Activated CD4-positive, alpha-beta T cell treated with anti-CD3 and anti-CD28 coated beads, Interleukin-2, amount 10 ng/mL, durations not matched to agents 24 days and 14 days (primary cell): ENCODE measurements at regions not wholly inside any gene's neighbourhood (a gene's known extent, or its start where the extent isn't known, plus 50 kb on each side); places are given as distances from the start of the nearest gene placed in this dataset.
A peak's percentile ranks its signal among the peaks of the same experiment; 100 is the strongest.

ENCODE experiments used
- DNase-seq: peaks from one replicate; pipeline ENCODE4 v3.0.0; 2022
- H3K27ac Mint-ChIP-seq: one replicate; pipeline ENCODE4 v1.8.0; 2022; ENCODE audit warnings: mild to moderate bottlenecking, mixed read lengths
- H3K27me3 Mint-ChIP-seq: one replicate; pipeline ENCODE4 v1.8.0; 2022; ENCODE audit warnings: mixed read lengths
- H3K36me3 Mint-ChIP-seq: one replicate; pipeline ENCODE4 v1.8.0; 2022; ENCODE audit warnings: low read depth, mild to moderate bottlenecking, mixed read lengths
- H3K4me1 Mint-ChIP-seq: one replicate; pipeline ENCODE4 v1.8.0; 2021; ENCODE audit warnings: mixed read lengths
- H3K4me3 Mint-ChIP-seq: one replicate; pipeline ENCODE4 v1.8.0; 2022; ENCODE audit warnings: mild to moderate bottlenecking, moderate library complexity, mixed read lengths
- H3K9me3 Mint-ChIP-seq: one replicate; pipeline ENCODE4 v1.8.0; 2021; ENCODE audit warnings: mixed read lengths
- intact Hi-C: fragments of 100-400 bp; cut with micrococcal nuclease; formaldehyde crosslinking; loops from one replicate; pipeline ENCODE4 v1.15.1; 2023

DNA sequence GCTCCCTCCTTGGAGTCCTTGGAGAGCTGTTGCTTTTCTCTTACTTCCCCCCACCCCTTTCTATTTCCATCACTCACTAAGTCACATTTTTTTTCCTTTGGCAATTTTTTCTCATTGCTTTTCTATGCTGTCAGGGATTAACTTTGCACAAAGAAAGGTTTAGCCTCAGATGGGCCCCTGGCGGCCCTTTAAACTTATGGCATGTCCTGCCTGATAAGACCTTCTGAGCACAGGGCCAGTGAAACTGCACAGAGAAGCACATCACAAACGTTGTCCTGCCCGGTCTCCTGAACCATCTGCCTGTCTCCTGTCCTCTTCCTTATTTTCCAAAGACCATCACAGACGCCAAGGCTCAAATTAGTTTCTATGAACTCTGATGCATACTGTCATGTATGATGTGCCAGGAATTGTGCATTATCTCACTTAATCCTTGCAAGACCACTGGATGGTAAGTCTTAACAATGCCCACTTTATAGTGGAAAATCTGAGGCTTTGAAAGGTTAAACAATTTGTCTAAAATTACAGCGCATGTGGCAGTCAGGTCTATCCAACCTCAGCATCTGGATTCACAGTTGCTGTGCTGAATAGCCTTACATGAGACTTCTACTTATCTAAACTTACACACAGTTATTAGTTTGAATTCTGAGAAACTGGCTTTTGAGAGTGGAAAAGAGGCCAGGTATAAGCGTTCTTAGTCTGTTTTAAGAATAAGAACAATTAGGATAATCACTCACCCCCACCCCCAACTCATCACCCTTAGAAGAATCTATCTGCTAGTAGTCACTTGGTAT, 648.1 kb downstream of the NTRK3 start:
- H3K36me3 Mint-ChIP-seq, result no peaks in the 10 kb centered on the region
- H3K27ac Mint-ChIP-seq, result no peak overlapping the region
- H3K9me3 Mint-ChIP-seq, result no peaks in the 10 kb centered on the region
- H3K27me3 Mint-ChIP-seq, result no peaks in the 10 kb centered on the region
- DNase-seq, result no peak
- no peak overlapping the region for H3K4me3 Mint-ChIP-seq
- intact Hi-C loops, result loop anchor here (10.0 kb wide), 1 partner anchor 1374 kb away; no protein-coding TSS in a partner anchor
- no peaks in the 10 kb centered on the region for H3K4me1 Mint-ChIP-seq

DNA sequence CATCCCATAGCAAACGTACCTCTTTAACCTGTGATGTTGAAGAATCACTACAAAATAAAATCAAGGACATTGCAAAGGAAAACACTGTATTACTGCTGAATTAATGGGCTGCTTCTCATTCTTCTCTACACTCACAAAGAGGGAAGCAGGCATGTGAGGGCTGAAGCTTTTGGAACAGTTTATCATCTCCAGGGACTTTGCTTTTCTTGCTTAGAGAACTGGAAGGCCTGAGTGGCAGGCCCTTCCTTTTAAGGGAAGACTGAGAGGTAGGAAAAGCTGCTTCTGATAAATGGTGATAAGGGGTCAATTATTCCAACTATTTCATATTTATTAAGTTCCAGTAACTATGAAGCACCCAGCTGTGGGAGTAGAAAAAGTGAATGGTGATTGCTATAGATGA, 649.6 kb downstream of the NTRK3 start:
- Mint-ChIP-seq H3K27me3 (peaks cover 2% of the 10 kb centered on the region), H3K9me3 (no peaks in the 10 kb centered on the region), H3K4me3 (no peak overlapping the region), H3K27ac (no peak overlapping the region), H3K4me1 (no peaks in the 10 kb centered on the region), H3K36me3 (no peaks in the 10 kb centered on the region)
- intact Hi-C loops, result loop anchor here (10.0 kb wide), 1 partner anchor 1372 kb away; no protein-coding TSS in a partner anchor
- no peak for DNase-seq

DNA sequence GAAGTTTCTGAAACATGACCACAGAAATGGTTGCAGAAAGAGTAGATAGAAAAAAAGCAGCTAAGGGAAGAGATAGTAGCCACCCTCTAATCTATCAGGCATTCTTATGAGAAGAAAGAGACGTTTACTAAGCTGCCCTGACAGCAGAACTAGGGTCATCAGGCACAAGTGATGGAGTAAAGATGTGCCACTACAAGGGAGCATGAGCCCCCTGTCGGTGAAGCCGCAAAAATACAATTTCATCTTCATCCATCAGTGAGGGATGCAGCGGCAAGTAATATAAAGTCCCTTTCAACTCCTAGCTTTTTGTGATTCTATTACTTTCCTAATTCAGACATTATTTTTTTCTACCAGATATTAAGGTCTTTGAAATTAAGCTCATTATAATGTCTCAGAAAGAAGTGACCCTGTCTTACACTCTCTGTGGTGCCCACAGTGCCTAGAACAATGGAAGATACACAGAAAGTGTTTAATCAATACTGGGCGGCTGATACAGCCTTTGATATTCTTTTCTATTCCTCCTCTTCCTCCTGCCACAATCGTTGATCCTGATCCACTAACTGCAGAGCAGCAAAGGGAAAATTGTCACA, 651.6 kb downstream of the NTRK3 start:
- Mint-ChIP-seq H3K4me1 (no peaks in the 10 kb centered on the region), H3K27me3 (peaks cover 7% of the 10 kb centered on the region), H3K4me3 (no peak overlapping the region), H3K9me3 (no peaks in the 10 kb centered on the region), H3K36me3 (no peaks in the 10 kb centered on the region), H3K27ac (no peak overlapping the region)
- intact Hi-C loops, result loop anchor here (2.0 to 10.0 kb wide), 2 partner anchors 980 to 1370 kb away; no protein-coding TSS in a partner anchor
- DNase-seq, result peak; percentile 70

DNA sequence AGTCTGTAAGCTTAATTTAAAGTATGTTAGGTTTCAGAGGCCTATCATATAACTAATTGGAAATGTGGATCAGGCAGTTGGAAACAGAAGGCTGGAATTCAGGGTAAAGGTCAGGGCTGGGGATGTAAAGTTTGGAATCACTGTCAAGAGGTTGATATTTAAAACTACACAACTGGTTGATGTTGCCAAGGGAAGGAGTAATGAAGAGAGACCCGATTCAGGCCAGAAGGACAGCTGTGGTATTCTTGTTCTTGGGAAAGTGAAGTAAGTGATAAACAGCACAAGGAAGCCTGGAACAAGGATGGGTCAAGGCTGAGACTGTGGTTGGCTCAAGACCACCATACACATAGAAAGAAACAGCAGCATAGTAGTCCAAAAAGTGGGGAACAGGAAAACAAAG, 654.2 kb downstream of the NTRK3 start:
- intact Hi-C loops, result loop anchor here (10.0 kb wide), 1 partner anchor 1368 kb away; no protein-coding TSS in a partner anchor
- Mint-ChIP-seq H3K36me3 (no peaks in the 10 kb centered on the region), H3K27ac (no peak overlapping the region), H3K4me3 (no peak overlapping the region), H3K9me3 (no peaks in the 10 kb centered on the region), H3K4me1 (peaks cover 6% of the 10 kb centered on the region), H3K27me3 (peaks cover 7% of the 10 kb centered on the region)
- no peak for DNase-seq

DNA sequence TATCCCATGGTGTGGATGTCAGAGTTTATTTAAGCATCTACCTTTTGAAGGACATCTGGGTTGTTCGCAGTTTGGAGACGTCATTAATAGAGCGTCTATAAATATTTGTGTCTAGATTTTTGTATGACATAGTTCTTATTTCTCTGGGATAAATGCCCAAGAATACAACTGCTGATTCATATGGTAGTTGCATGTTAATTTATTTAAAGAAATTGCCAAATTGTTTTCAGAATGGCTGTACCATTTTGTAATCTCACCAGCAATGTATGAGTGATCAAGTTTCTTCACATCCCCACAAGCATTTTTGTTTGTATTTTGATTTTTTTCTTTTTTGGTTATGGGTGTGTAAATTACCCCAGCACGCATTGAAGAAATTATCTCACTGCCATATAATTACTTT, 656.9 kb downstream of the NTRK3 start:
- peaks cover 7% of the 10 kb centered on the region for H3K27me3 Mint-ChIP-seq
- no peaks in the 10 kb centered on the region for H3K36me3 Mint-ChIP-seq
- H3K27ac Mint-ChIP-seq, result no peak overlapping the region
- peaks cover 16% of the 10 kb centered on the region for H3K4me1 Mint-ChIP-seq
- intact Hi-C loops, result loop anchor here (10.0 kb wide), 1 partner anchor 1365 kb away; no protein-coding TSS in a partner anchor
- H3K4me3 Mint-ChIP-seq, result no peak overlapping the region
- no peak for DNase-seq
- no peaks in the 10 kb centered on the region for H3K9me3 Mint-ChIP-seq

DNA sequence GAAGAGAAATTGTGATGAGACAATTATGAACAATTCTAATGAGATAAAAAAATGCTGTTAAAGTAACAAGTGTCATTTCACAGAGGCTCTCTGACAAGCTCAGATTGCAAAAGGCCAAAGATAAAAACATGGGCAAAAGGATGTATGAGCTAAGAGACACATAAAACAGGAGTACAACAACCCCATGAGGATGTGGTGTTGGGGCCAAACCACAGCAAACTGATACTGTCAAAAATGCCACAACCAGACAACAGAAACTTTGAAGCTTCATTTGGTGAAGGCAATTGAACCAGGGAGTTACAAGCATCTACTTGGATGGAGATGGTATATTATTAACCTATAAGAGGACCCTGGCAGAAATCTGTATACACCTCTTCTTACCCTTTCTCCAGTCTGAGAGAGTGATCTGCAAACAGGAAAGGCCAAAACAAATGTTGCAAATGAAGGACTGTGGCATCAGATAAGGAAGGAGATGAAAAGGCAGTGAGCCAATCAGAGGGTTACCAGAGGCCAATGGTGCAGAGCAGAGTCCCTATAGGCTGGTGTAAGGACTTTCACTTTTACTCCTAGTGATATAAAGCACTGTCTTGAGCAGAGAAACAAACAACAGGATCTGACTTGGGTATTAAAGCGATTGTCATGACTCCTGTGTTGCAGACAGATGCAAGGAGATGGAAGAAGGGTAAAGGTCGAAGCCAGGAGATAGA, 659.0 kb downstream of the NTRK3 start:
- Mint-ChIP-seq H3K9me3 (peaks cover 4% of the 10 kb centered on the region), H3K36me3 (no peaks in the 10 kb centered on the region), H3K4me1 (peaks cover 17% of the 10 kb centered on the region), H3K27me3 (peaks cover 7% of the 10 kb centered on the region), H3K27ac (peak overlapping the region; percentile 71), H3K4me3 (peak overlapping the region; percentile 24)
- peak; percentile 84 for DNase-seq
- intact Hi-C loops, result no loop called here

DNA sequence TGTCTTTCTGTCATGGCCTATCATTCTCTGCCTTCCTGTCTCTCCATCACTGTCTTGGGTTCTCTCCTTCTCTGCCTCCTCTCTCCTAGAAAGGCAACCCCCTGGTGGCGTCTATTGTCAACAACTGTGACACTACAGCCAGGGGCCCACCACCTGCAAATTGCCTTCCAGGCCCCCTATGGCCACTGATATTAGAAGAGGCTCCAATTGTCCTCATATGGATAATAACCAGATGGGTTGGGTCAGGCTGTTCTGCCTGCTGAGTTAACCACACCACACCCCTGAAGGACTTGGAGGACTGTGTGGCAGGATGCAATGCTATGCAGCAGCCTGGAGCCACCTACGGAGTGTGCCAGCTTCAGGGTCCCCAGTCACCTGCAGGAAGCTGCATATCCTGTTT, 665.0 kb downstream of the NTRK3 start:
- H3K36me3 Mint-ChIP-seq, result no peaks in the 10 kb centered on the region
- no peak overlapping the region for H3K4me3 Mint-ChIP-seq
- DNase-seq, result no peak
- no peaks in the 10 kb centered on the region for H3K27me3 Mint-ChIP-seq
- H3K27ac Mint-ChIP-seq, result no peak overlapping the region
- H3K4me1 Mint-ChIP-seq, result peaks cover 6% of the 10 kb centered on the region
- peaks cover 4% of the 10 kb centered on the region for H3K9me3 Mint-ChIP-seq
- intact Hi-C loops, result no loop called here

DNA sequence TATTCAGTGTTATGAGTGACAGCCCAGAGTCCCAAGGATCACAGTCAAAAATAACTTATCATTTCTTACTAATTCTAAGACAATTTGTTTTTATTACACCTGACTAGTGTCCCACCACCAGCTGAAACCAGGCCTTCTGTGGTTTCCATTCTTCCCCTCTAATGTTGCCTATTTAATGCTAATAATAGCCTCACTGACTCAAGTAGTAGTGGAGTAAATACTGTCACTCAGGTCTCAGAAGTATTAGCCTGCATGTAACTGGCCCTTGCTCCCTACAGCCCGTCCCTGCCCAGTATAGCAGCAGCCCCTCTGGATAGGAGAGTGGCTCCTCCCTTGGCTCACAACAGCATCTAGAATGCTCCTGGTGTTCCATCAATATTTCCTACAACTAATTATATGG, 665.5 kb downstream of the NTRK3 start:
- Mint-ChIP-seq H3K27me3 (no peaks in the 10 kb centered on the region), H3K36me3 (no peaks in the 10 kb centered on the region), H3K9me3 (peaks cover 4% of the 10 kb centered on the region), H3K27ac (no peak overlapping the region), H3K4me3 (no peak overlapping the region), H3K4me1 (peaks cover 6% of the 10 kb centered on the region)
- intact Hi-C loops, result no loop called here
- no peak for DNase-seq

DNA sequence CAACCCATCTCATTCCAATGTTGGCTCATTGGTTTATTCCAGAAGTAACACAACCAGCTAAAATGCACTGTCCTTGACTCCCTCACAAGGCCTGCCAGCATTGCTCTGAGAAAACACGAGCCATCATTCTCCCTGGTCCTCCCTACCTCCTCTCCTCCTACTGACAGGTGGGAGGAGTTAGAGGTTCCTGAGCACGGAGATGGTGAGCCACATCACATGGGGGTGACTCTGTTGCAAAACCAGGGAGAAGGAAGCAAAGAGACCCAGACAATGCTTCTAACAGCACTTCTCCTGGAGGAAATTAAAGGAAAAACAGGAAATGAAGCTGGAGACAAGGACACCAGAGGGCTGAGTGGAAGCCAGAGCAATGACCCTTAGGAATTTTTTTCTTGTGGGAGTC, 667.4 kb downstream of the NTRK3 start:
- Mint-ChIP-seq H3K9me3 (peaks cover 4% of the 10 kb centered on the region), H3K4me3 (no peak overlapping the region), H3K4me1 (no peaks in the 10 kb centered on the region), H3K36me3 (no peaks in the 10 kb centered on the region), H3K27me3 (no peaks in the 10 kb centered on the region), H3K27ac (no peak overlapping the region)
- intact Hi-C loops, result no loop called here
- no peak for DNase-seq

DNA sequence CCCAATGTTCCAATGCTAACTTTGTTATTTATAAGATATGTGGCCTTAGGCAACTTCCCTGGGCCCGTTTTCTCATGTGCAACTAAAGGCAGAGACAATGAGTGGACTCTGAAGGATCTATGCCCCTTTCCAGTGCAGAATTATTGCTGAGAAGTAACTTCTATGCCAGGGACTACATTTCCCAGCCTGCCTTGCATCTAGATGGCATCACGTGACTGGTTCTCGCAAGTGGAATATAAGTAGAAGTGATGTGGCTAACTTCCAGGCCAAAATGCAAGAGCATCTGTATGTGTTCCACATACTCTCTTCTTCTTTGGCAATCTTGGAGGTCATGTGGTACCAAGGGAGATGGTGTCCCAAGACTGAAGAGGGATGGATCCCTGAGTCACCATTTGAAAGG, 674.4 kb downstream of the NTRK3 start:
- intact Hi-C loops, result no loop called here
- Mint-ChIP-seq H3K9me3 (no peaks in the 10 kb centered on the region), H3K4me3 (no peak overlapping the region), H3K27me3 (no peaks in the 10 kb centered on the region), H3K4me1 (no peaks in the 10 kb centered on the region), H3K36me3 (no peaks in the 10 kb centered on the region), H3K27ac (no peak overlapping the region)
- no peak for DNase-seq

DNA sequence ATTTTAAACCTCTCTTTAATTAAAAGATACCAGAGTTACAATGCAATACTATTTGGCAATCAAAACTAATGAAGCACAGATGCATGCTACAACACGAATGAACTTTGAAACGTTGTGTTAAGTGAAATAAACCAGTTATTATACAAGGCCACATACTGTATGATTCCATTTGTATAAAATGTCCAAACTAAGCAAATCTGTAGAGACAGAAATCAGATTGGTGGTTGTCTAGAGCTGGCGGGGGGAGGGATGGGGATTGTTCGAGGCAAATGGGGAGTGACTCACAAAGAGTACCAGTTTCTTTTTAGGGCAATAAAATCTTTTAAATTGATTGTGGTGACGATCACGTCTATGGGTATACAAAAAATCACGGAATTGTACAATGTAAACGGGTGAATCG, 677.0 kb downstream of the NTRK3 start:
- DNase-seq, result no peak
- Mint-ChIP-seq H3K36me3 (no peaks in the 10 kb centered on the region), H3K4me3 (no peak overlapping the region), H3K27ac (no peak overlapping the region), H3K27me3 (no peaks in the 10 kb centered on the region), H3K4me1 (no peaks in the 10 kb centered on the region), H3K9me3 (no peaks in the 10 kb centered on the region)
- intact Hi-C loops, result no loop called here

DNA sequence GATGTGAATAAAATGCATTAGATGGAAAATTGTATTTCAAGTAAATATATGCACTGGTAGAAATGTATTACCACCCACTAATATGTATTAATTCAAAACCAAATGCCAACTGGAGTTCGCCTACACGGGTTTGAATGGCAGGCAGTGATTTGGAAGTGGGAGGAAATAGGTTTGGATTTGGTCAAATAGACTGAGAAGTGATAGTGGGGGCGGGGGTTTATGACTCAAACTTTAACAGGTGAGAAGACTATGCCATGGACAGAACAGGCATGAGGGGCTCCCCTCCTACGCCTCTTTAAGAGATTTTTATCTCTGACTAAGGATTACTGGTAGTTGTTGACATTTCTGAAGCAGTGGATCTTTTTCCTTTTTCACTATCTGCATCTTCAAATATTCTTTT, 677.8 kb downstream of the NTRK3 start:
- no peaks in the 10 kb centered on the region for H3K27me3 Mint-ChIP-seq
- H3K4me1 Mint-ChIP-seq, result no peaks in the 10 kb centered on the region
- no peaks in the 10 kb centered on the region for H3K9me3 Mint-ChIP-seq
- no peaks in the 10 kb centered on the region for H3K36me3 Mint-ChIP-seq
- no peak for DNase-seq
- no peak overlapping the region for H3K27ac Mint-ChIP-seq
- H3K4me3 Mint-ChIP-seq, result no peak overlapping the region
- intact Hi-C loops, result no loop called here

DNA sequence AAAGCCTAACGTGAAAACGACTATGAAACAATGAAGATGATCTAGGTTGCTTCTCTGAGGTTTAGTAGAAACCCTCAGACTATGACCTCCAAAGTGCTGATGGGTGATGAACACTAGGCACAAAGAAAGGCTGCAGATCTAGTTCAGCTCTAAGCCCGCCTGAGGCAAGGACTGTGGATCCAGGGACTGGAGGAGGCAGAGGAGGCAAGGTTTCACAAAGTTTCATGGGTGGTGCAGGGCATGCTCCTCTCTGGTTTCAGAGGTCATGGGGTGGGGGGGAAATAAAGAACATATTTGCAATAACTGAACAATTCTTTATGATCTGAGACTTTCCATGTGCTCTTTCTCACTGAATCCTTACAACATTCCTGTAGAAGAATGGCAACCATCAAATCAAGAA, 679.2 kb downstream of the NTRK3 start:
- intact Hi-C loops, result no loop called here
- H3K4me1 Mint-ChIP-seq, result no peaks in the 10 kb centered on the region
- H3K27me3 Mint-ChIP-seq, result no peaks in the 10 kb centered on the region

DNA sequence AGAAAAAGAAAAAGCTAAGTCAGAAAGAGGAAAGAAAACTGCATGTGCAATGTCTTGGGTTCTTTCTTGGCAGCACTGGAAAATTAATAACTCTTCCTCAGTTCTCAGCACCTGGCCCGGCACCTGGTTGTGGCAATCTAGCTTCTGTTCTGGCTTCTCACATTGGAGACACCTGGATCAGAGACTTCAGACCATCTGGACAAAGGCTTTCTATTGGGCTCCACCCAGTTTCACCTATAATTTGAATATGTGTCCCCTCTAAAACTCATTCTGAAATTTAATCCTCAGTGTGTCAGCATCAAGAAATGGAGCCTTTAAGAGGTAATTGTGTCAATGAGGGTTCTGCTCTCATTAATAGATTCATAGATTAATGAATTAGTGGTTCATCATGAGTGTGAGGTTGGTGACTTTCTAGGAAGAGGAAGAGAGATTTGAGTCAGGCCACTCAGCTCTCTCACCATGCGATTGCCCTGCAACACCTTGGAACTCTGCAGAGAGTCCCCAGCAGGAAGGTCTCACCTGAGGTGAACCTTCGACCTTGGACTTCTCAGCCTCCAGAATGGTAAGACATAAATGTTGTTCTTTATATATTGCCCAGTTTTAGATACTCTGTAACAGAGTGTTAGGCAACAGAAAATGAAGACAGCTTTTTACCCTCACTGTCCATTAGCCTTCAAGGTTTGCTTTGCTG, 679.9 kb downstream of the NTRK3 start:
- DNase-seq, result no peak

More for the DNA sequence above, 679.2 kb downstream of the NTRK3 start:
- H3K27ac Mint-ChIP-seq, result no peak overlapping the region
- H3K36me3 Mint-ChIP-seq, result no peaks in the 10 kb centered on the region
- DNase-seq, result no peak
- H3K9me3 Mint-ChIP-seq, result no peaks in the 10 kb centered on the region
- no peak overlapping the region for H3K4me3 Mint-ChIP-seq

More for the DNA sequence above, 679.9 kb downstream of the NTRK3 start:
- Mint-ChIP-seq H3K4me3 (no peak overlapping the region), H3K27ac (no peak overlapping the region), H3K27me3 (no peaks in the 10 kb centered on the region), H3K36me3 (no peaks in the 10 kb centered on the region), H3K9me3 (no peaks in the 10 kb centered on the region), H3K4me1 (no peaks in the 10 kb centered on the region)
- intact Hi-C loops, result no loop called here
